H9 (cell line): ENCODE measurements at regions not wholly inside any gene's neighbourhood (a gene's known extent, or its start where the extent isn't known, plus 50 kb on each side); places are given as distances from the start of the nearest gene placed in this dataset.

ENCODE experiments used
- DNase-seq: peaks from one replicate; pipeline ENCODE4 v3.0.0-alpha.2; 2017
- H2AFZ ChIP-seq: one replicate; pipeline ENCODE4 v1.6.1; 2013; ENCODE audit warnings: mild to moderate bottlenecking, low read length, control low read depth, moderate library complexity
- H2AK5ac ChIP-seq: 2 replicates; pipeline ENCODE4 v1.6.1; 2013; ENCODE audit warnings: low read length, control low read depth, mixed read lengths; ENCODE audit not compliant: insufficient read length
- H2BK120ac ChIP-seq: one replicate; pipeline ENCODE4 v1.6.1; 2013; ENCODE audit warnings: low read depth, mild to moderate bottlenecking, low read length, control low read depth, inconsistent platforms; ENCODE audit not compliant: poor library complexity, severe bottlenecking
- H2BK12ac ChIP-seq: 2 replicates; pipeline ENCODE4 v1.6.1; 2013; ENCODE audit warnings: low read length, control low read depth, mixed read lengths, low read depth; ENCODE audit not compliant: insufficient read length
- H2BK15ac ChIP-seq: 2 replicates; pipeline ENCODE4 v1.6.1; 2013; ENCODE audit warnings: low read depth, low read length, control low read depth
- H2BK20ac ChIP-seq: one replicate; pipeline ENCODE4 v1.6.1; 2013; ENCODE audit warnings: low read depth, mild to moderate bottlenecking, low read length, control low read depth, inconsistent platforms; ENCODE audit not compliant: poor library complexity, severe bottlenecking
- H2BK5ac ChIP-seq: 2 replicates; pipeline ENCODE4 v1.6.1; 2013; ENCODE audit warnings: low read length, control low read depth, mixed read lengths; ENCODE audit not compliant: insufficient read length
- H3K14ac ChIP-seq: 2 replicates; pipeline ENCODE4 v1.6.1; 2013; ENCODE audit warnings: low read length, control low read depth; ENCODE audit not compliant: insufficient read depth
- H3K18ac ChIP-seq: 2 replicates; pipeline ENCODE4 v1.6.1; 2013; ENCODE audit warnings: low read depth, mild to moderate bottlenecking, mixed read lengths, low read length, control low read depth; ENCODE audit not compliant: insufficient read length
- H3K23ac ChIP-seq: 2 replicates; pipeline ENCODE4 v1.6.1; 2013; ENCODE audit warnings: low read length, control low read depth, mixed read lengths, low read depth; ENCODE audit not compliant: insufficient read length
- H3K23me2 ChIP-seq: 2 replicates; pipeline ENCODE4 v1.6.1; 2013; ENCODE audit warnings: low read depth, mild to moderate bottlenecking, mixed read lengths, low read length, control low read depth; ENCODE audit not compliant: insufficient read length, poor library complexity, severe bottlenecking
- H3K27ac ChIP-seq: 2 replicates; pipeline ENCODE4 v1.5.1; 2013; ENCODE audit warnings: low read length, control low read depth, mixed read lengths, low read depth; ENCODE audit not compliant: insufficient read length
- H3K27me3 ChIP-seq: 2 replicates; pipeline ENCODE4 v1.6.1; 2013; ENCODE audit warnings: low read length, control low read depth, inconsistent platforms; ENCODE audit not compliant: insufficient read depth
- H3K4ac ChIP-seq: 2 replicates; pipeline ENCODE4 v1.6.1; 2013; ENCODE audit warnings: low read depth, mild to moderate bottlenecking, control low read depth, inconsistent platforms, low read length, moderate library complexity
- H3K4me1 ChIP-seq: 2 replicates; pipeline ENCODE4 v1.6.1; 2013; ENCODE audit warnings: low read length, control low read depth, inconsistent platforms; ENCODE audit not compliant: insufficient read depth
- H3K4me2 ChIP-seq: 2 replicates; pipeline ENCODE4 v1.6.1; 2013; ENCODE audit warnings: low read length, control low read depth, mixed read lengths; ENCODE audit not compliant: insufficient read length, insufficient read depth
- H3K56ac ChIP-seq: 2 replicates; pipeline ENCODE4 v1.6.1; 2013; ENCODE audit warnings: low read depth, mild to moderate bottlenecking, mixed read lengths, low read length, control low read depth; ENCODE audit not compliant: insufficient read length
- H3K79me1 ChIP-seq: 2 replicates; pipeline ENCODE4 v1.6.1; 2013; ENCODE audit warnings: low read depth, mild to moderate bottlenecking, moderate library complexity, low read length, control low read depth, inconsistent platforms; ENCODE audit not compliant: insufficient read depth, poor library complexity, severe bottlenecking
- H3K79me2 ChIP-seq: 2 replicates; pipeline ENCODE4 v1.6.1; 2013; ENCODE audit warnings: low read length, control low read depth, inconsistent platforms; ENCODE audit not compliant: insufficient read depth
- H3K9ac ChIP-seq: 2 replicates; pipeline ENCODE4 v1.6.1; 2013; ENCODE audit warnings: low read length, control low read depth, mixed read lengths; ENCODE audit not compliant: insufficient read length; ENCODE audit errors: extremely low read depth
- H3K9me3 ChIP-seq: one replicate; pipeline ENCODE4 v1.6.1; 2013; ENCODE audit warnings: low read depth, low read length, inconsistent platforms; ENCODE audit not compliant: control insufficient read depth
- H3T11ph ChIP-seq: one replicate; pipeline ENCODE4 v1.6.1; 2013; ENCODE audit warnings: mild to moderate bottlenecking, low read length, control low read depth, inconsistent platforms
- H4K20me1 ChIP-seq: one replicate; pipeline ENCODE4 v1.6.1; 2013; ENCODE audit not compliant: control insufficient read depth, insufficient read length, insufficient read depth
- H4K5ac ChIP-seq: 2 replicates; pipeline ENCODE4 v1.6.1; 2013; ENCODE audit warnings: low read depth, mild to moderate bottlenecking, mixed read lengths, low read length, control low read depth; ENCODE audit not compliant: insufficient read length
- H4K8ac ChIP-seq: replicated peaks from 2 replicates; pipeline ENCODE4 v1.6.1; 2013; ENCODE audit warnings: low read length, control low read depth, mixed read lengths, low read depth; ENCODE audit not compliant: insufficient read length
- H4K91ac ChIP-seq: 2 replicates; pipeline ENCODE4 v1.6.1; 2013; ENCODE audit warnings: low read depth, mild to moderate bottlenecking, moderate library complexity, mixed read lengths, low read length, control low read depth; ENCODE audit not compliant: insufficient read length
- H3K27ac Mint-ChIP-seq, 3 experiments: 2 replicates in 2 of 3; 3 replicates in 1 of 3; pipeline ENCODE4 v1.8.0; 2020 to 2021; ENCODE audit warnings: mixed read lengths in 3 of 3, mild to moderate bottlenecking in 1 of 3, moderate library complexity in 1 of 3
- H3K27me3 Mint-ChIP-seq: 2 replicates; pipeline ENCODE4 v1.8.0; 2021; ENCODE audit warnings: low read depth, mild to moderate bottlenecking, moderate library complexity, mixed read lengths
- H3K36me3 Mint-ChIP-seq, 3 experiments: 2 replicates in 2 of 3; 3 replicates in 1 of 3; pipeline ENCODE4 v1.8.0; 2020 to 2021; ENCODE audit warnings: low read depth in 3 of 3, mixed read lengths in 3 of 3; ENCODE audit not compliant: insufficient read depth in 1 of 3
- H3K4me1 Mint-ChIP-seq, 2 experiments: 2 replicates each; pipeline ENCODE4 v1.8.0; 2020; ENCODE audit warnings: mixed read lengths in 2 of 2
- H3K4me3 Mint-ChIP-seq, 2 experiments: 2 replicates in 1 of 2; 3 replicates in 1 of 2; pipeline ENCODE4 v1.8.0; 2020 to 2021; ENCODE audit warnings: mild to moderate bottlenecking in 2 of 2, mixed read lengths in 2 of 2, moderate library complexity in 1 of 2
- H3K9me3 Mint-ChIP-seq, 2 experiments: 2 replicates in 1 of 2; 3 replicates in 1 of 2; pipeline ENCODE4 v1.8.0; 2020; ENCODE audit warnings: mild to moderate bottlenecking in 2 of 2, mixed read lengths in 2 of 2, moderate library complexity in 1 of 2
- WGBS: extraction: QIAGEN DNeasy Blood & Tissue Kit; methylation state at CpG from one replicate; pipeline ENCODE4 v1.1.7; 2013; ENCODE audit warnings: missing lambda C conversion rate, low lambda C conversion rate, mixed read lengths; ENCODE audit not compliant: insufficient read length; ENCODE audit errors: extremely low coverage; 5-methylcytosine and 5-hydroxymethylcytosine counted together
- TF ChIP-seq, protein P1 (sequence below): fragments of 200-600 bp; sonication (generic); conservative IDR thresholded peaks from 3 replicates; pipeline ENCODE4 v1.8.0; 2021; ENCODE audit warnings: antibody characterized with exemption, mild to moderate bottlenecking

DNA sequence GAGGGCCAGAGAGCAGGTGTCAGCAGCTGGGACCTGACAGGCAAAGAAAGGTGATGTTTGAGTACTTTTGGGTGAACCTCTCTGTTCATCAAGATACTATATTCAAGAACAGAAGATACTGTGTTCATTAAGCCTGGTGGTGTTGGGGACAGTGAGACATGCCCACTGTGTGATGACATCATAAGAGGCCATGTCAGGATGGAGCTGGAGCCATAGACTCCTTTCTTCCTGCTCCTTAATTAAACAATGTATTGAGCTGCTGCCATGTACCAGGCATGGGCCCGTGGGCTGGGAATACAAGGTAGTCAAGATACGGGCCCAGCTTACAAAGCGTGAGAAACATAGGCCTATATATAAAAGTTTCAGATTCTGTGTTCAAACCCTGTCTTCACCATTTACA, 435.4 kb downstream of the RPS6KC1 start:
- no peaks in the 10 kb centered on the region for H3K27me3 ChIP-seq
- no CpG with 5 or more reads among the region's 3 CpGs for WGBS
- Mint-ChIP-seq H3K27me3 (no peaks in the 10 kb centered on the region), H3K4me1 (peaks cover 5 to 10% of the 10 kb centered on the region in 2 experiments; a peak in 2 of 4 replicates), H3K27ac (no peak overlapping the region), H3K4me3 (no peak overlapping the region), H3K36me3 (peaks cover 0 to 4% (median 3%) of the 10 kb centered on the region in 3 experiments; a peak in 4 of 7 replicates), H3K9me3 (no peaks in the 10 kb centered on the region; a peak in 1 of 5 replicates)
- H3K4me2 ChIP-seq = no peak overlapping the region
- no peak overlapping the region for H4K5ac ChIP-seq
- no peak overlapping the region for H4K91ac ChIP-seq
- H3K56ac ChIP-seq = no peak overlapping the region
- no peak overlapping the region for H3T11ph ChIP-seq
- H3K18ac ChIP-seq = no peak overlapping the region
- no peak overlapping the region for H2BK12ac ChIP-seq
- H3K4me1 ChIP-seq = no peaks in the 10 kb centered on the region
- no peak overlapping the region for H2BK5ac ChIP-seq
- no peak overlapping the region for H3K14ac ChIP-seq
- H2BK20ac ChIP-seq = no peak overlapping the region
- H3K79me2 ChIP-seq = no peaks in the 10 kb centered on the region
- H3K9me3 ChIP-seq = no peaks in the 10 kb centered on the region
- no peak overlapping the region for H3K23ac ChIP-seq
- TF ChIP-seq, protein P1, sequence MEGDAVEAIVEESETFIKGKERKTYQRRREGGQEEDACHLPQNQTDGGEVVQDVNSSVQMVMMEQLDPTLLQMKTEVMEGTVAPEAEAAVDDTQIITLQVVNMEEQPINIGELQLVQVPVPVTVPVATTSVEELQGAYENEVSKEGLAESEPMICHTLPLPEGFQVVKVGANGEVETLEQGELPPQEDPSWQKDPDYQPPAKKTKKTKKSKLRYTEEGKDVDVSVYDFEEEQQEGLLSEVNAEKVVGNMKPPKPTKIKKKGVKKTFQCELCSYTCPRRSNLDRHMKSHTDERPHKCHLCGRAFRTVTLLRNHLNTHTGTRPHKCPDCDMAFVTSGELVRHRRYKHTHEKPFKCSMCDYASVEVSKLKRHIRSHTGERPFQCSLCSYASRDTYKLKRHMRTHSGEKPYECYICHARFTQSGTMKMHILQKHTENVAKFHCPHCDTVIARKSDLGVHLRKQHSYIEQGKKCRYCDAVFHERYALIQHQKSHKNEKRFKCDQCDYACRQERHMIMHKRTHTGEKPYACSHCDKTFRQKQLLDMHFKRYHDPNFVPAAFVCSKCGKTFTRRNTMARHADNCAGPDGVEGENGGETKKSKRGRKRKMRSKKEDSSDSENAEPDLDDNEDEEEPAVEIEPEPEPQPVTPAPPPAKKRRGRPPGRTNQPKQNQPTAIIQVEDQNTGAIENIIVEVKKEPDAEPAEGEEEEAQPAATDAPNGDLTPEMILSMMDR = no peak
- H2AK5ac ChIP-seq = no peak overlapping the region
- no peak overlapping the region for H3K4ac ChIP-seq
- no peaks in the 10 kb centered on the region for H3K23me2 ChIP-seq
- no peak overlapping the region for H3K27ac ChIP-seq
- DNase-seq = no peak
- no peak overlapping the region for H2BK120ac ChIP-seq
- no peak overlapping the region for H3K9ac ChIP-seq
- no peak overlapping the region for H2AFZ ChIP-seq
- H2BK15ac ChIP-seq = no peak overlapping the region
- H4K8ac ChIP-seq = no peak overlapping the region
- H3K79me1 ChIP-seq = no peaks in the 10 kb centered on the region
- H4K20me1 ChIP-seq = no peaks in the 10 kb centered on the region
